22Rv1 (cell line): ENCODE measurements at regions not wholly inside any gene's neighbourhood (a gene's known extent, or its start where the extent isn't known, plus 50 kb on each side); places are given as distances from the start of the nearest gene placed in this dataset.

Source experiments
- CTCF ChIP-seq: fragments of 450-650 bp; IDR thresholded peaks from 2 replicates; pipeline ENCODE4 v1.5.1; 2017; ENCODE audit warnings: mild to moderate bottlenecking
- ZFX ChIP-seq: fragments of 450-650 bp; IDR thresholded peaks from 2 replicates; pipeline ENCODE4 v1.6.1; 2017; ENCODE audit warnings: antibody characterized with exemption, borderline replicate concordance

- TF ChIP-seq CTCF (no peak), ZFX (no peak)
Measured at GRCh38 chr3:88713233-88713691, 394.2 kb upstream of the EPHA3 start.
